HG03139 (cell line): ENCODE measurements at regions not wholly inside any gene's neighbourhood (a gene's known extent, or its start where the extent isn't known, plus 50 kb on each side); places are given as distances from the start of the nearest gene placed in this dataset.

ENCODE experiments used
- ATAC-seq: cut with Tn5 transposase; IDR thresholded peaks from one replicate; pipeline ENCODE4 v1.9.1; 2021; ENCODE audit not compliant: unreplicated experiment

DNA sequence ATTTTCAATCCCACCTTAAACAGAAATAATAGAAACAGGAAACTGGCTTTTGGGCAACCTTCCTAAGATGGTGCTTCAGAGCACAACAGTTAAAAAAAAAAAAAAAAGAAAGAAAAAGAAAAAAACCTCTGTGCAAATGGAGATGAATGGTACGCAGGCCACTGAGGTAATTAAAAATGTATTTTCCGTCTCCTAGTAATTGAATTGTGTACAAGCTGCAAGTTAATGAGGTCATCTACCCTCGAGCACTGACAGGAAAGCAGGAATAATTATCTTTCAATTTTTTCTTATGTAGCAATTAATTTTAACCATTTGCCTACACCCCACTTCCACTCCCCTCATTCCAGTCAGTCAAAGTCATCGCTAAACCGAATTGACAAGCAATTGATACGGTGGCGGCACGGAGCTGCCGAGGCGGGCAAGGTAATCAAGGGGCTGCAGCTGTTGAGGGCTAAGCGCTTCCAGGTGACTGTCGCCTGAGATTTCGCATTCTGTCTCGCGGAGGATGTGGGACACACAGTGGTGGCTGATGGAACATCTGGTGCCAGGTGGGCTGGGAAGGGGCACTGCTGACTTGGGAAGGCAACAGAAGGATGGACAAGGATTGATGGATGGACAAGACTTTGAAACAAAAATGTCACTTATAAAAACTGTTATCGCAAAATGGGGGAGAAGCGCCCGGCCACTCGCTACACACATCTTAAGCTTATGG, 109.4 kb downstream of the RCN1 start:
- no peak for ATAC-seq

DNA sequence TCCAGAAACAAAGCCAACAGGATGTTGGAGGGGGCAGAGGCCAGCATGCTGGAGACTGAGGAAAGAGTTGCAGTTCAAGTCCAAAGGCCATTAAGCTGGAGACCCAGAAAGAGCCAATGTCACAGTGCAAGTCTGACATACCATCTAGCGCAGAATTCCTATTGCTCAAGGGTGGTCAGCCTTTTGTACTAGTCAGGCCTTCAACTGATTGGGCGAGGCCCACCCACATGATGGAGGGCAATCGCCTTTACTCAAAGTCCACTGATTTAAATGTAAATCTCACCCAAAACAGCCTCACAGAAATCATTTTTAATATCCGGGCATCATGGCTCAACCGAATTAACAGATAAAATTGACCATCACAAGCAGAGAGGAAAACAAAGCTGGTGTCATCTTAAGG, 113.9 kb downstream of the RCN1 start:
- ATAC-seq, result no peak

GRCh38 chr11:32210556-32210955, 119.7 kb downstream of the RCN1 start:
- ATAC-seq, result no peak

DNA sequence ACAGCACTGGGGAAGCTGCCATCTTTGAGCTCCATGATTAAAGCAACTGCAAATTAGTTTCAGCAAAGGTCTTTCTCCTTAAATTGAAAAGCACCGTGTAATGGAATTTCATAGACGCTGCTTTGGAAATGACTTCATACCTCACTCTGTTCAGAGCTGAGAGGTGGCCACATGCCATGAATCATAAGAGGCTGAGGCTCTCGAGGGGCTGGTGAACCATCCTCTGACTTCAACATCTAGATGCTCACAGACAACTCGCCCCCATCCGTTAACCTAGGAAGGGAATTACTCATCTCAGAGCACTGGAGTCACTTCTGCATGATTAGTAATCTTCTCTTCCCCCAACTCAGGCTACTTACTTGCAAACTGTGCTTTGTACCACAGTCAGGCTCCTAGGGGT, 122.3 kb downstream of the RCN1 start:
- no peak for ATAC-seq

DNA sequence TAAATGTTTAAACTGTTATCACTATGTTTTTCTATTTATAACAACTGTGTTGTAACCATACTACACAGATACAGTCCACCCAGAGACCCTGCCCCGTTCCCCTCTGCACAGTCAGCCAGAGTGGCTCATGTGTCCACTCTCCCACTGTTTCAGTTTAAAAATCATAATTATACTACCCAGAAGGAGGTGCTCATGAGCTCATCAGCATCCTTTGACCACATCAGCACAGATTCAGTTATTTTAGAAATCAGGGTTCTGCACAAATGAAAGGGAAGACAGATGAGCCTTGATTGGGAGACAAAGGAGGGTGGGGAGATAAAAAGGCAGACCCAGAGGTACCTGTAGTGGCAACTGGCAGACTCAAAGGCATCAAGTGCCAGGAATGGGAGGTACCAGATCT, 124.3 kb downstream of the RCN1 start:
- no peak for ATAC-seq

DNA sequence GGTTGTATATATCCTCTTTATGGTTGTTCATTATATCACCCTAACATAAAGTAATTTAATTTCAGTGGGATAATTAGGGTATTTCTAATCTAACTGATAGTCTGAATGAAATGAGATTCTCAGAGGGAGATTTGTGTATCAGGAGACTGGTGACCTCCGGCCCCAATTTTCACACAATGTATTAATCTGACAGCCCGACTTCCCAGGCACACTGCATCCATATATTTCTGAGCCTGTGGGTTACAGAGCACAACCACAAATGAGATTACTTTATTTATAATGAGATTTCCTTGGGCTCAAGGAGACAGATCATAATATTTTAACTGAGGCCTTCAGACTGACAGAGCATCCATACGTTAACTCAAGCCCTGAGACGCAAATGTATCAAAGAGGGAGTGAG, 125.9 kb downstream of the RCN1 start:
- no peak for ATAC-seq

- no peak for ATAC-seq
Measured at GRCh38 chr11:32219320-32219719, 128.4 kb downstream of the RCN1 start.

DNA sequence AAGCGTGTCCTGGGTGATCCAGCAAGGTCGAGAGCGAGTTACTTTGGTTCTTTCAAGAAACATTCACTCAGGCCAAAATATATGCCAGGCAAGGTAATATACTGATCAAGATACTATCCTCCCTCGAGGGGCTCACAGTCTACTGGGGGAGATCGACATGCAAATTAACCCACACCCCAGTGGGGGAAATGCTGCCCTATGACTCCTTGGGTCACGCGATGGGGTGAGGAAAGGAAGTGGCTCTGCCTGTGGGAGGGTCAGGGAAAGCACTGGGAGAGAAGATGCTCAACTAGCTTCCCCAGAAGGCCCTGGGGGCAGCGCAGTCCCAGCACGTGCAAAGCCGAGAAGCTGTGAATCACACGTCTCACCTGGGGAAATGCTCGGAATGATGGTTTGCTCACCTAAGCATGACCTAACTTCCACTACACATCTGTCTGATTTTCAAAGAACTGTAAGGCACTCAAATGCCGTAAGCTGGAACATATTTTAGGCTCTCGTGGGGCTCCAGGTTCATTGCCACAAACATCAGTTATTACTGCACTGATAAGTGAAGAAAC, 130.7 kb downstream of the RCN1 start:
- ATAC-seq, result no peak

- no peak for ATAC-seq
Measured at GRCh38 chr11:32224580-32224979, 133.7 kb downstream of the RCN1 start.

DNA sequence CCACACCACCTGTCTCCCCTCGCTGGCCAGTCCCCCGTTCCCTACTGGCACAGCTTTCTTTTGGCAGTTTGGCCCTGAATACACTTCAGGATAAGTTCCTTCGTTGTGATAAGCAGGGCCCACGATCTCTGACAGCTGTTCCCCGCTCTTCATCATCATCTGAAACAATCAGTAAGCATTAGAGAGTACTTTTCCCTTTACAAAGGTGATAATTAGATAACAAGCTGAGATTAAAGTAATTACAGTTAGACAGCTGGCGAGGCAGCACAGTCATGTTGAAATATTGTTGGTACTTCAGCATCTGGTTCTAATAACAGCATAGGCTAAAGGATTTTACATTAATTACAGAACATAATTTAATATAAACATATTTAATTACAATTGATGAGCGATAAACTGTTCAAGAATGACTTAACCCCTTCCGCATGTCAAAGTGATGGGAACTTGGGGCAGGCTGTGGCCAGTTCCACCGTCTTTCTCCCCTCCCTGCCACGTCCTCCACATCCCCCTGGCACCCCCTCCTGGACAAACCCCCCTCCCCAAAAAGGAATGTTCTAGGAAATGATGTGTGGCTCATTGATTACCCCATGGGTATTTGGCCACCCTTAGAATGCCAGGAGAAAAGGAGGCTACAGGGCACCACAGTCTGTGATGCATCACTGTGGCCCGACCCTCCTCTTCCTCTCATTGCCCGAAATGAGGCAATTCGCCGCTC, 134.9 kb downstream of the RCN1 start:
- no peak for ATAC-seq

GRCh38 chr11:32226480-32226879, 135.6 kb downstream of the RCN1 start:
- ATAC-seq, result no peak

GRCh38 chr11:32229576-32230240, 138.8 kb downstream of the RCN1 start:
- no peak for ATAC-seq

DNA sequence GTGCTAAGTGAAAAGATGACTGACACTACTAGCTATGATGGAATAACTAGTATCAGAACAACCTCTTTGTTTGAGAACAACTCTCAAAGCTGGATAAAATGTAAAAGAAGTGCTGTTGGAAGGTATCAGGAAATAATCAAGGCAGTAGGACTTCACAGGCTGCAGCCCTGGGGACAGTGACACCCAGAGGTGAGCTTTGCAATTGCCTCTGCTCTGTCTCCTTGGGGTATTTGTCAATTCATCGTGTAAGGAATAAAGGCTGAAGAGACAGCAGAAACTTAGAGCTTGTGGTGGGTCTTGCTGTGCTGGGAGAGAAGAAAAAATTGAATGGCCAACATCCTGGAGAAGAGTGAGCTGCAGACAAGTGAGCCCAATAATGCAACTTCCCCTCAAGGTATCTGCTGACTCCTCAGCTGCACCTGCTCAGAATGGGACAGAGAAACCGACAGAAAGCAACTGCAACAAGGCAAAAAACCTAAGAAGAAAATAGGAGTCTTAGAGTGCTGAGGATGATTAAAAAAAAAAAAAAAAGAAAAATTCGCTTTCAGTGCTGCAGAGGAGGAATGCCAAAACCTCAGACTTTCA, 141.1 kb downstream of the RCN1 start:
- ATAC-seq, result peak; percentile 68

DNA sequence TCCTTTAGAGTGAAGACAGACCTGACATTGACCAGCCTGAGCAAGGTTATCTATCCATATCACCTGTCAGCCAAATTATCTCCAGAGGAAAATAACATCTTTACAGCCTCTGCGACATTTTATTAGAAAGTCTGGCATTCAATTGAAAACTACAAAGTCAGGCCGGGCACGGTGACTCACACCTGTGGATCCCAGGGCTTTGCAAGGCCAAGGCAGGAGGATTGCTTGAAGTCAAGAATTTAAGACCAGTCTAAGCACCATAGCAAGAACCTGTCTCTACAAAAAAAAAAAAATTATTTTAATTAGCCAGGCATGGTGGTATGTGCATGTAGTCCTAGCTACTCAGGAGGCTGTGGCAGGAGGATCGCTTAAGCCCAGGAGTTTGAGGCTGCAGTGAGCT, 141.6 kb downstream of the RCN1 start:
- ATAC-seq, result no peak

DNA sequence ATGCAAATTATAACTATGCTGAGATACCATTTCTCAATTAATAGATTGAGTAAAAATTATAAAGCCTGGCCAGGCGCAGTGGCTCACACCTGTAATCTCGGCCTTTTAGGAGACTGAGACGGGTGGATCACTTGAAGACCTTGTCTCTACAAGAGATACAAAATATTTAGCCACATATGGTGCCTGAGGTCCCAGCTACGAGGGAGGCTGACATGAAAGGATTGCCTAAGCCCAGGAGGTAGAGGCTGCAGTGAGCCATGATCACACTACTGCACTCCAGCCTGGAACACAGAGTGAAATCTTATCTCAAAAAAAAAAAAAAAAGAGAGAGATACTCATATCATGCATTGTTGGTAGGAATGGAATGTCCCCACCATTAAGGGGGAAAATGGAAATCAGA, 142.4 kb downstream of the RCN1 start:
- no peak for ATAC-seq

- ATAC-seq, result no peak
Measured at GRCh38 chr11:32233928-32234327, 143.1 kb downstream of the RCN1 start.

DNA sequence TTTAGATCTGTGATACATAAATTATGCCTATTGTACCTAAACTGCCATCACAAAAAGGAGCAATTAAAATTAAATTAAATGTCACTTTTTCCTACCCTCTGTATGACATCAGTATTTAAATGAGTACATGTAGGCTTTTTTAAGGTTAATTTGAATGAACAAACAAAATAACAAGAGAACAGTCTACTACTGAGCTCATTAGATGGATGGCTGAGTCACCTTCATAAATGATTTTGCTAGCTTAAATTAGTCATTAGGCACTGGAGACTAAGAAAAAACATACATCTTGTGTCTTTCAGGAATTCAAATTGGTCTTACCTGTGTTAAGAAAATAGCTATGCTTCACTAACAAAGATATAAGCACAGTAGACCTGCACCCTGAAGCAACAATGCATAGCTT, 153.6 kb downstream of the RCN1 start:
- no peak for ATAC-seq

DNA sequence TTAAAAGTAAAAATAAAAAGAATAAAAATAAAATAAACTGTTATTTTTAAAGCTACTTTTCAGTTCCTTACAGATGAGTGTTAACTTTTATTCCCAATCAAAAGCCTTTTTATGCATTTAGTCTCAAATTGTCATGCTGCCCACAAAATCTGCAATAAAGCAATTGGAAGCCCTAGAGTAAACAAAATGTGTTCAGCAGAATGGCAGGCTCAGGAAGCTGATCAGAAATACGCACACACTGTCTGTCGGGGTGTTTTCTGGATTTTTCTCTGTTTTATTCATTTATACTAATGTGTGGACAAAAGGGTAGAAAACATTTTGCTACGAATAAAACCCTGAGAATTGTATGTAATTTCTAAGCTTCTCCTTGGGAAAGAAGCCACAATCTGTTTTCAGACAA, 162.8 kb downstream of the RCN1 start:
- no peak for ATAC-seq

GRCh38 chr11:32255841-32256240, 165.0 kb downstream of the RCN1 start:
- no peak for ATAC-seq

GRCh38 chr11:32256466-32256865, 165.6 kb downstream of the RCN1 start:
- ATAC-seq, result no peak

DNA sequence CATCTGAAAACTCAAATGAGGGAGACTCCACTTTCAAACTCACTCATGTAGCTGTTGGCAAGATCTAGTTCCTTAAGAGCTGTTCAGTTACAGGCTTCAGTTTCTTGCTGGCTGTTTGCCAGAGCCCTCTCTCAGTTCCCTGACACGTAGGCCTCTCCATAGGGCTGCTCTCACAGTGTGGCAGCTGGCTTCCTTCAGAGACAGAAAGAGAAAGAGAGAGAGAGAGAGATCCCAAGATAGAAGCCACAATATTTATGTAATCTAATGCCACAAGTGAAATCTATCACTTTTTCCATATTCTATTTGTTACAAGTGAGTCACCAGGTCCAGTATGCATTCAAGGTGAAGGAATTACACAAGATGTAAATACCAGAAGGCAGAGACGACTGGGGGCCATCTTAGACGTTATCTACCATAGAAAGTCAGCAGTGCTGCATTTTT, 168.8 kb downstream of the RCN1 start:
- ATAC-seq, result peak; percentile 80

DNA sequence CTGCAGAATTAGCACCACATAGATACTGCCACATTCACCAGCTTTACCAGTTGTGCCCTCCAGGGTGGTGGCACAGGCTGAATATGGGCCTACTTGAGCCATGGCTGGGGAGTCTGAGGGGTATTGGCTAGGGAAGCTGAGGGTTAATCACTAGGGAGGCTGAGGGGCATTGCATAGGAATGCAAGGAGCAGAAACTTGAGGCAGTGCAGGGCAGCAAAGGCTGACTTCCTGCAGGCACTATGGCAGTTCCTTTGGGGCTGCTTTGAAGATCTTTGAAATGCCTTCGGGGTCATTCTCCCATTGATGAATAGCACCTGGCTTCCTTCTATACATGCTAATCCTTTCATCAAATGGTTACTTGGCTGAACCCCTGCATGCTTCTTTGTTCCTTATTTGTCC, 171.5 kb downstream of the RCN1 start:
- no peak for ATAC-seq
